Heart right ventricle (tissue), 16 donors: ENCODE measurements at regions not wholly inside any gene's neighbourhood (a gene's known extent, or its start where the extent isn't known, plus 50 kb on each side); places are given as distances from the start of the nearest gene placed in this dataset.

Experiments
- ATAC-seq, 8 donors: fragments of 200-7000 bp; cut with Tn5 transposase; one replicate each; pipeline ENCODE4 v1.9.1; 2020; ENCODE audit warnings: mild to moderate bottlenecking in 8 of 8, moderate library complexity in 8 of 8, moderate number of reproducible peaks in 1 of 8
- DNase-seq, 2 donors: peaks; one replicate each; pipeline ENCODE4 v3.0.0-alpha.2; 2020
- H3K27ac ChIP-seq, 10 donors: fragments of 200-600 bp; sonication (generic) in 2 of 10; one replicate each; pipeline versions ENCODE4 v1.5.0 to v1.8.0; 2020 to 2022; ENCODE audit warnings: mild to moderate bottlenecking in 3 of 10
- H3K27me3 ChIP-seq, 7 donors: fragments of 200-600 bp; one replicate each; pipeline ENCODE4 v1.8.0; 2021 to 2022; ENCODE audit warnings: mild to moderate bottlenecking in 2 of 7
- H3K36me3 ChIP-seq, 9 donors: fragments of 200-600 bp; sonication (generic) in 1 of 9; one replicate each; pipeline versions ENCODE4 v1.5.0 to v1.8.0; 2020 to 2022; ENCODE audit warnings: mild to moderate bottlenecking in 2 of 9
- H3K4me1 ChIP-seq, 9 donors: fragments of 200-600 bp; sonication (generic) in 1 of 9; one replicate each; pipeline versions ENCODE4 v1.5.0 to v1.8.0; 2020 to 2022; ENCODE audit warnings: mild to moderate bottlenecking in 4 of 9
- H3K4me3 ChIP-seq, 10 donors: fragments of 200-600 bp; sonication (generic) in 2 of 10; one replicate each; pipeline versions ENCODE4 v1.5.0 to v1.8.0; 2020 to 2022; ENCODE audit warnings: mild to moderate bottlenecking in 7 of 10, moderate library complexity in 2 of 10
- H3K9me3 ChIP-seq, 11 donors: fragments of 200-600 bp in 10 of 11; sonication (generic) in 2 of 11; one replicate each; pipeline versions ENCODE4 v1.5.0 to v1.8.0; 2013 to 2022; ENCODE audit warnings: mild to moderate bottlenecking in 2 of 11, control low read depth in 1 of 11, moderate library complexity in 1 of 11
- WGBS, 2 donors: extraction: QIAGEN DNeasy Blood & Tissue Kit; methylation state at CpG; one replicate each; pipeline ENCODE4 v1.1.7; 2013; ENCODE audit warnings: inconsistent platforms in 1 of 2; 5-methylcytosine and 5-hydroxymethylcytosine counted together
- intact Hi-C, 10 donors: fragments of 100-400 bp; cut with DNase I; formaldehyde crosslinking; loops; one replicate each; pipeline versions ENCODE4 v1.11.1 to v1.14.2; 2022
- TF ChIP-seq, protein P1 (sequence below), 9 donors: fragments of 200-600 bp; sonication (generic) in 2 of 9; IDR thresholded peaks; one replicate each; pipeline versions ENCODE4 v1.5.0 to v1.8.0; 2021 to 2022; ENCODE audit warnings: antibody characterized with exemption in 9 of 9, mild to moderate bottlenecking in 5 of 9, moderate library complexity in 1 of 9
- donor health status: Arrhythmogenic right ventricular cardiomyopathy.
- donor health status: ischemic (EF 13 %, LVEDD 7.1; RV severe dilation, severe dysfunction).
- donor health status: healthy with polysubstance abuse.
- donor health status: DM: no; HTN: yes; CAD: no.
- donor health status: DM: no; HTN: no; CAD: no.
- donor health status: ischemic (EF 25% LVEDD 6.9; RV normal size, moderate dysfunction).
- donor health status: ischemic (EF 25% LVEDD 5.7; RV mildly dilated, moderate dysfunction).
- donor health status: healthy.
- donor health status: DM: yes; HTN: yes; CAD: no.
- donor health status: Ischemic cardiomyopathy.
- donor health status: ischemic (EF 35%, LVEDD 5.7; RV mildly dilated, moderate dysfunction).
- donor health status: nonischemic (EF 11% LVEDD 7.7; RV severe dilation, severe dysfunction).
- donor health status: DM: yes; HTN: yes; CAD: no.
- donor health status: PGD.
- donor health status: ischemic (EF 29% LVEDD 5.4; RV normal size, mild dysfunction).
- donor health status: nonischemic (EF 23%, LVEDD 6.1; RV moderate dilation, normal function).

- H3K9me3 ChIP-seq: no peaks in the 10 kb centered on the region
Observed at GRCh38 chr6:144462058-144462457, 176.9 kb downstream of the UTRN start.

DNA sequence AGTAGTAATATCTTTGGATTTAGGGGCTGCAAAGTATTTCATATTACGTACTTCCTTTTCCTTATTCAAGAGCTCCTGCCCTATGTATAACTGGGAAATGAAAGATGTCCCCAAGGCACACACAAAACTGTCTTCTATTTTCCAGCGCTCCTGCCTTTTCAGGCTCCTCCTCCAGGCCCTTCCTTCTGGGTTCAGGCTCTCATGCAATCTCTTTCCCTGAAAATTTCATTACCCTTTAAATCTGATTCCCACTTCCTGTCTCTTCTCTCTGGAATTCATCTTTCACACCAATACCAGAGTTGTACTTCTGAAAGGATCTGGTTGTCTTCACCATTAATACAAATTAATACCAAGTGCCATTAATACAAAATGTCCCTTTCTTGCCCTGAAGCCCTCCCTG lies 181.6 kb downstream of the UTRN start:
- Histone ChIP-seq H3K9me3 (no peaks in the 10 kb centered on the region), H3K4me3 (no peak overlapping the region), H3K27ac (no peak overlapping the region)

More at GRCh38 chr6:144462058-144462457, 176.9 kb downstream of the UTRN start:
- ATAC-seq: no peak
- 98 to 99% methylated on average over 3 of the region's 3 CpGs for WGBS, 2 donors
- no peak overlapping the region for H3K4me3 ChIP-seq
- TF ChIP-seq, protein P1, sequence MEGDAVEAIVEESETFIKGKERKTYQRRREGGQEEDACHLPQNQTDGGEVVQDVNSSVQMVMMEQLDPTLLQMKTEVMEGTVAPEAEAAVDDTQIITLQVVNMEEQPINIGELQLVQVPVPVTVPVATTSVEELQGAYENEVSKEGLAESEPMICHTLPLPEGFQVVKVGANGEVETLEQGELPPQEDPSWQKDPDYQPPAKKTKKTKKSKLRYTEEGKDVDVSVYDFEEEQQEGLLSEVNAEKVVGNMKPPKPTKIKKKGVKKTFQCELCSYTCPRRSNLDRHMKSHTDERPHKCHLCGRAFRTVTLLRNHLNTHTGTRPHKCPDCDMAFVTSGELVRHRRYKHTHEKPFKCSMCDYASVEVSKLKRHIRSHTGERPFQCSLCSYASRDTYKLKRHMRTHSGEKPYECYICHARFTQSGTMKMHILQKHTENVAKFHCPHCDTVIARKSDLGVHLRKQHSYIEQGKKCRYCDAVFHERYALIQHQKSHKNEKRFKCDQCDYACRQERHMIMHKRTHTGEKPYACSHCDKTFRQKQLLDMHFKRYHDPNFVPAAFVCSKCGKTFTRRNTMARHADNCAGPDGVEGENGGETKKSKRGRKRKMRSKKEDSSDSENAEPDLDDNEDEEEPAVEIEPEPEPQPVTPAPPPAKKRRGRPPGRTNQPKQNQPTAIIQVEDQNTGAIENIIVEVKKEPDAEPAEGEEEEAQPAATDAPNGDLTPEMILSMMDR (IDR thresholded peaks at IDR 0.05): no peak
- peaks cover 0 to 100% (median 41%) of the 10 kb centered on the region in 9 donors for H3K36me3 ChIP-seq
- no peak overlapping the region for H3K27ac ChIP-seq
- H3K27me3 ChIP-seq: no peaks in the 10 kb centered on the region
- intact Hi-C loops: no loop called here
- DNase-seq: no peak
- H3K4me1 ChIP-seq: peaks cover 0 to 12% (median 0%) of the 10 kb centered on the region in 9 donors

DNA sequence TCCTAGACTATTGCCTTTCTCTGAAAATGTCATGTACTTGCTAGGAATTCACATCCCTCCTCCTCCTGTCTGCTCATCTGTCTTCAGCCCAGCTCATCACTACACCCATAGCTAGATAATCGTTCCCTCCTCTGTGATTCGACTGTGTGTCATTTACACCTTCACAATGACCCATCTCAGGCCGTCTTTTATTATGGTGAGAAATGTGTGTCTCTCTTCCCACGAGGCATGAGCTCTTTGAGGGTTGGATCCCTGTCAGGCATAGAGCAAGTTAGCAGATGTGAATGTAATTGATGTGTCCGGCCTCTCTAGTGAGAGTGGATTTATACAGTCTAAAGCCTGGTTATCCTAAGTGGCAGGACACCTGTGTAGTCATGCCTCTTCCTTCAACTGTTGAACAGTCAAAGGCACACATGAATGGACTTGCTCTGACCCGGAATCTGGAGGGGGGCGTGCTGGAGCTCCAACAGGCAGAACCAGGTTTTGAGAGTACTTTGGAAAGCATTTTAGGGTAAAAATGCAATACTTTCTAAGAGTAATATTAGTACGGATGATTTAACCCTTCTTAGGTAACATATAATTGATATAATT lies 182.1 kb downstream of the UTRN start:
- 76 to 80% methylated on average over 8 of the region's 8 CpGs for WGBS, 2 donors
- Histone ChIP-seq H3K4me1 (peaks cover 0 to 17% (median 0%) of the 10 kb centered on the region in 9 donors), H3K9me3 (no peaks in the 10 kb centered on the region), H3K27ac (no peak overlapping the region), H3K27me3 (no peaks in the 10 kb centered on the region), H3K4me3 (no peak overlapping the region), H3K36me3 (peaks cover 0 to 90% (median 22%) of the 10 kb centered on the region in 9 donors)
- TF ChIP-seq, protein P1 (IDR thresholded peaks at IDR 0.05): no peak
- DNase-seq (no peak), ATAC-seq (no peak)
- intact Hi-C loops: no loop called here

More for the DNA sequence above, 181.6 kb downstream of the UTRN start:
- TF ChIP-seq, protein P1 (IDR thresholded peaks at IDR 0.05): no peak
- ATAC-seq (no peak), DNase-seq (no peak)
- WGBS, 2 donors: 79 to 89% methylated on average over 2 of the region's 2 CpGs
- Histone ChIP-seq H3K27me3 (no peaks in the 10 kb centered on the region), H3K4me1 (peaks cover 0 to 17% (median 0%) of the 10 kb centered on the region in 9 donors), H3K36me3 (peaks cover 0 to 90% (median 25%) of the 10 kb centered on the region in 9 donors)
- intact Hi-C loops: no loop called here

DNA sequence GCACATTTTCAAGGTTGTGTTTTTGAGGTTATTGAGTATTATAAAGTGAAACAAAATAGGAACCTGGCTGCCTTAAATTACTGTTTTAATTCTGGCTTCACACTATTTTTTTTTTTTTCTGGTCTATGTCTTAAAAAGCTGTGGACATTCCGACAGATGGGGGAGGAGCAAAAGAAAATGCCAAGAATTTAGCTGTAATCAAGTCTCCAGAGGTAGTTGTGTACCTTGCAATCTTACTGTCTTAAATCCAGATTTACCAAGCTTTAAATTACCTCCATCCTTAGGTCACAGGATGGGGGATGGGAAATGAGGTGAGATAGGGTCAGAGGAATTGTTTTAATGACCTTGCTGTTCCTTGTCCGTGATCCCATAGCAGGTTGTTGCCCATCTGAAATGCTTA lies 182.8 kb downstream of the UTRN start:
- TF ChIP-seq, protein P1 (IDR thresholded peaks at IDR 0.05): no peak
- Histone ChIP-seq H3K27me3 (no peaks in the 10 kb centered on the region), H3K4me1 (peaks cover 0 to 17% (median 0%) of the 10 kb centered on the region in 9 donors), H3K27ac (no peak overlapping the region), H3K36me3 (peaks cover 0 to 90% (median 16%) of the 10 kb centered on the region in 9 donors), H3K9me3 (no peaks in the 10 kb centered on the region), H3K4me3 (no peak overlapping the region)
- WGBS, 2 donors: 83 to 91% methylated on average over 2 of the region's 2 CpGs
- intact Hi-C loops: no loop called here
- ATAC-seq (no peak), DNase-seq (no peak)
